ENCODE measurements at regions not wholly inside any gene's neighbourhood (a gene's known extent, or its start where the extent isn't known, plus 50 kb on each side); places are given as distances from the start of the nearest gene placed in this dataset.
"Not testable (repeated sequence)": the region's sequence is repeated elsewhere in the genome, so short reads cannot be mapped to it uniquely, and the experiment has no call there.

DNA sequence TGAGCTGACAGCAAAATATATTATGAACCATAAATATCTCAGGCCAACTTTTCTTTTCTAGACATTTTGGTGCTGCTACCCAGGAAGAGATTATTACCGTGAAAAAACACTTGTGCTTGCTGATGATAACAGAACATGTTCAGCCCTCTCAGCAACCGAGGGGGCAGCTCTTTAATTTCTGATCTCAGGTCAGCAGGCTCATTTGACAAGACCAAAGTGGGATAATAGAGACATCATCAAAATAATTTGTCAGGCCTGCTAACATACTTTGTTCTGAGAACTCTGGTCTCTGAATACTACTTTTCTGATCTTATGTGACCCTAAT, 645.9 kb upstream of the KCNMB2 start:
- no peak for TF ChIP-seq CTCF (IDR thresholded peaks at IDR 0.05; ENCODE audit: low read depth, low read length)
- no peak for DNase-seq (ENCODE audit: low read depth, low spot score)
- in situ Hi-C loops (cut with HindIII; ENCODE audit: low sequenced_read_pairs) = no loop called here
- no peak overlapping the region for H3K4me3 ChIP-seq (ENCODE audit: low read depth, low read length)

GRCh38 chr3:177891569-177891968, 644.7 kb upstream of the KCNMB2 start:
- DNase-seq (ENCODE audit: low read depth, low spot score); H3K4me3 ChIP-seq (ENCODE audit: low read depth, low read length); in situ Hi-C loops (cut with HindIII; ENCODE audit: low sequenced_read_pairs): not testable (repeated sequence)

GRCh38 chr3:177893331-177893730, 642.9 kb upstream of the KCNMB2 start:
- in situ Hi-C loops (cut with HindIII; ENCODE audit: low sequenced_read_pairs) = no loop called here
- H3K4me3 ChIP-seq (ENCODE audit: low read depth, low read length) = no peak overlapping the region
- TF ChIP-seq CTCF (IDR thresholded peaks at IDR 0.05; ENCODE audit: low read depth, low read length) = peak; percentile 22
- no peak for DNase-seq (ENCODE audit: low read depth, low spot score)

DNA sequence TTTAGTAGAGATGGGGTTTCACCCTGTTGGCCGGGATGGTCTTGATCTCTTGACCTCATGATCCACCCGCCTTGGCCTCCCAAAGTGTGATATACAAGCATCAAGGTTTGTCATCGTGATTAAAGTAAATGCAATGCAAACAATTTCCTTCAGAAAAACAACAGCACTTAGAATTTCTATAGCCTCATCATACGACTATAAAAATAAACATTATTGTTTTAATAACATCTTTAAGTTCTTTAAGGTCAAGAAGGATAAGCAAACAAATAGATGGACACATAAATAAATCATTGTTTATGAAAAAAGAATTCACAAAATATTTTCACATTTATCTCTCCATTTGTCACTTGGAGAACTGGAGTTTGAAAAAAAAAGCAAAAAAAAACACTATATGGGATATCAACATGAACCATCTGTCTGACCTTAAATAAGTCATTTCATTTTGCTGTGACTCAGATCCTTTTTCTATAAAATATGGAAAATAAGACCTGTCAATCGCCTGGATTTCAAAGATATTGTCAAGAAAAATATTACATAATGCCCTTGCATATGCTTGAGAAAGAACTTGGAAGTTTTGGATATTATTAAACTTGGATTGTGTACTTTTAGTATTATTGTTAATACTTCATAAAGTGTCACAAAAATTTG, 642.0 kb upstream of the KCNMB2 start:
- DNase-seq (ENCODE audit: low read depth, low spot score) = no peak
- no peak overlapping the region for H3K4me3 ChIP-seq (ENCODE audit: low read depth, low read length)
- no peak for TF ChIP-seq CTCF (IDR thresholded peaks at IDR 0.05; ENCODE audit: low read depth, low read length)
- in situ Hi-C loops (cut with HindIII; ENCODE audit: low sequenced_read_pairs) = no loop called here

DNA sequence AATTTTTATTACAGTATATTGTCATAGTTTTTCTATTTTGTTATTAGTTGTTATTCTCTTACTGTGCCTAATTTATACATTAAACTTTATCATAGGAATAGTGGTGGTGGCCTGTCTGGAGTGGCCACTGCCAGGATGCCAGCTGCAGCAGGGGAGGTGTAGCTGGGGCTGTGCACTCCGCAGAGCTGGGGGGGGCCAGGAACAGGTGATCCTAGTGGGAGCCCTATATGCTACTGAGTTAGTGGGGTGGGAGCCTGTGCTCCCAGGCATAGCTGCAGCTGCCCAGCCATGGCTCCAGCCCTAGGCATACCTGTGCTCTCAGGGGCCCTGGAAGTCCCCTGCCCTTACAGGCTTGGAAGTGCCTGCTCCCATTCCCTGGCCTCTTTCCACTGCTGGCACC, 638.1 kb upstream of the KCNMB2 start:
- in situ Hi-C loops (cut with HindIII; ENCODE audit: low sequenced_read_pairs) = no loop called here

DNA sequence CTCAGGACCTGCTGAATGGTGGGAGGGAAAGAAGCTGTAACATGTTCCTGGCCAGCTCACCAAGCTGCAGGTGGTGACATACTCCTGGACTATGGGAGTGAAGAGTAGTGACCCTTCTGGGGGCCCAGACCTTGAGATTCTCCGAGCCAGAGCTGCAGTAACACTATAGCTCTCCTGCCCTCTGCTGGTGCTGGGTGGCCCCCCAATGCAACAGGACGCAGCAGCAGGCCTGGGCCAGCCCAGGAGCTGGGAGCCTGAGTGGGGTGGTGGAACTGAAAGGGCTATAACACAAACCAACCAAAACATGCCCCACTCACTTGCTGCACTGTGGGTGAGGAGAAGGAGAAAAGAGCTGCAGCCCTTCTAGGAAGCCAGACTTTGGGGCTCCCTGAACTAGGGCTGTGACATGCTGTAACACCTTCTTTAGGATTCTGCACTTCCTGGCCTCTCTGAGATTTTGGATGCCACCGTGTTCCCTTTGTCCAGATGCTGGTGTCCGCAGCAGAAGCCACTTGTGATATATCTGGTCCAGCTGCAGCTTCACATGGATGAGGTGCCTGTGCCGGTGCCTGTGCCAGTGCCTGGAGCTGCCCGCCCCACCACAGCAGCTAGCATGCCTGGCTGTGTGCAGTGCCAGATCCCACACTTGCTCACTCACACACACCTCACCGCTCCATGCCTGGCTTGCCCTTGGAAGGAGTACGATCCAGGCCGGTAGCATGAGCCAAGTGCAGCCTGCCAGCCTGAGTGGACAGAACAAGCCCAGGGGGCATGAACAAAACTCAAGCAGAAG, 636.8 kb upstream of the KCNMB2 start:
- in situ Hi-C loops (cut with HindIII; ENCODE audit: low sequenced_read_pairs) = no loop called here
- DNase-seq (ENCODE audit: low read depth, low spot score) = no peak
- H3K4me3 ChIP-seq (ENCODE audit: low read depth, low read length) = no peak overlapping the region
- no peak for TF ChIP-seq CTCF (IDR thresholded peaks at IDR 0.05; ENCODE audit: low read depth, low read length)

More for the DNA sequence above, 638.1 kb upstream of the KCNMB2 start:
- H3K4me3 ChIP-seq (ENCODE audit: low read depth, low read length) = no peak overlapping the region
- no peak for TF ChIP-seq CTCF (IDR thresholded peaks at IDR 0.05; ENCODE audit: low read depth, low read length)
- DNase-seq (ENCODE audit: low read depth, low spot score) = no peak

GRCh38 chr3:177902876-177903275, 633.4 kb upstream of the KCNMB2 start:
- H3K4me3 ChIP-seq (ENCODE audit: low read depth, low read length) = no peak overlapping the region
- no peak for TF ChIP-seq CTCF (IDR thresholded peaks at IDR 0.05; ENCODE audit: low read depth, low read length)
- no peak for DNase-seq (ENCODE audit: low read depth, low spot score)
- in situ Hi-C loops (cut with HindIII; ENCODE audit: low sequenced_read_pairs) = no loop called here

Measured in astrocyte of the spinal cord (primary cell).